DMS 273 (cell line): ENCODE measurements at regions not wholly inside any gene's neighbourhood (a gene's known extent, or its start where the extent isn't known, plus 50 kb on each side); places are given as distances from the start of the nearest gene placed in this dataset.

Experiments used
- DNase-seq: peaks from one replicate; lab custom pipeline; 2025; ENCODE audit not compliant: unreplicated experiment; lab: John Stamatoyannopoulos, UW

DNA sequence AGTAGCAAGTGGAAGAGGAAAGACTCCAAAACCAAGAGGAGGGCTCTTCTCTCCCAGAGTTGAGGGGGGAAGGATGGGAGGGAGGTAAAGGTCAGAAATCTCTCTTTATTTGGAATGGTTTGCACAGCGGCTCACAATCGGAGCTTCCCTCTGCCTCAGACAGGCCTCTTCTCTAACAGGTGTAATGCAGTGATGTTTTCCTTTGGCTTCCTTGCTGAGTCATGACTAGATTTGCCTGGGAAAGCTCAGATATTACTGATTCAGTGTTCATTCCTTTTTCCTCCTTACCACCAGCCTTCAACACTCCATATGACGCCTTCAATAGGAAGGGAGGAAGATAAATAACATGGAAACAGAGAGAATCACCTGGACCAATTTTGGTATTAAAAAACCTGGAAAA is 136.6 kb downstream of the RNF152 start:
- DNase-seq = no peak

DNA sequence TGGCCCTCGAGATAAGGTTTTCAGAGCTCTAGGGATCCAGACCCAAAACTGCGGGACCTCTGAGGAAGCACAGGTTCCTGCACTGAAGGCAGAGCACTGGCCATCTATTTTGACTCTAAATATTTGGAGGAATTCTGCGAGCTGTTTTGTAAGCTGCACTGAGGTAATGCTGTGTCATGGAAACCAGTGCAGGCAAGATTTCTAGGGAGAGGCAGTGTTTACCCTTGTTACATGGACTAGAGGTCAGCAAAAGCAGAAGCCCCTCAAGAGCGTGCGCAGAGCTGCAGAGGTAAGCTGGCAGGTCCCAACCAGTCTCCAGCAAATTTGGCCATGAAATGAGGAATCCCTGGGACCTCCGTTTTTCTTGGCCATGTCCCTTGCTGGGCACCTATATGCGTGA is 137.3 kb downstream of the RNF152 start:
- DNase-seq = no peak

DNA sequence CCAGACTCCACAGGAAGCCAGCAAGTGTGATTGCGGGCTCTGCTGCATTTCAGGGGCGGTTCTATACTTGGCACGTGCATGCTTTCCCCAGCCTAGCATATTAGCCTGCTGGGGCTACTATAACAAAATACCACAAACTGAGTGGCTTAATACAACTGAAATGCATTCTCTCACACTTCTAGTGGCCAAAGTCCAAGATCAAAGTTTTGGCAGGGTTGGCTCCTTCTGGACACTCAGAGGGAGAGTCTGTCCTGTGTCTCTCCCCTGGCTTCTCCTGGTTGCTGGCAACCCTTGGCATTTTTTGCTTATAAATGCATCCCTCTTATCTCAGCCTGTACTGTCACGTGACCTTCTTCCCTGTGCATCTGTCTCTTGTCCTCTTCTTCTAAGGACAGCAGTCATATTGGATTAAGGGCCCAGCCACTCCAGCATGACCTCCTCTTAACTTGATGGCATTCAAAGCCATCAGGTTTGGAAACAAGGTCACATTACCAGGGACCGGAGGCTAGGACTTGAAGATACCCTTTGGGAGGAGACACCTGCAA is 138.7 kb downstream of the RNF152 start:
- DNase-seq = no peak

DNA sequence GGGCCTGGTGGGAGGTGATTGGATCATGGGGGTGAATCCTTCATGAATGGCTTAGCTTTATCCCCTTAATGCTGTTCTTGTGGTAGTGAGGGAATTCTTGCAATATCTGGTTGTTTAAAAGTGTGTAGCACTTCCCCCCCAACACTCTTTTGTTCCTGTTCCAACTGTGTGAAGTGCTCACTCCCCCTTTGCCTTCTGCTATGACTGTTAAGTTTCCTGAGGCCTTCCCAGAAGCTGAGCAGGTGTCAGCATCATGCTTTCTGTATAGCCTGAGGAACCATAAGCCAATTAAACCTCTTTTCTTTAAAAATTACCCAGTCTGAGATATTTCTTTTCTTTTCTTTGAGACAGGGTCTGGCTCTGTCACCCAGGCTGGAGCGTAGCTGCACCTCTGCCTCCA is 139.4 kb downstream of the RNF152 start:
- no peak for DNase-seq

DNA sequence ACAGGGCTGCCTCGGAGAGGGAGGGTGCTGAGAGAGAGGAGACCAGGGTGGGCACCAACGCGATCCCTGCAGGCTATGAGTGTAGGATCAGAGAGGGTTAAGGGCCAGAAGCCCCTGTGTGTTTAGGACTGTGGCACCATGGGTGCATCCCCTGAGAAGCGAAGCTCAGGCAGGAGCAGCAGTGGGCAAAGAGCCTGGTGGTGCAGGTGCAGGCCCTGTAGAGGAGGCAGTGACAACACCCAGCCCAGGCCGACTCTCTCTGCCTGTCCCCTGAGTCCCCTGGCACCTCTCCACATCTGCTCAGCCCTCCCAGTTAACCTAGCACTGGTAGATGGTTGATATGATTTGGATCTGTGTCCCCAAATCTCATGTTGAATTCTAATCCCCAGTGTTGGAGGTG is 139.8 kb downstream of the RNF152 start:
- DNase-seq = no peak

DNA sequence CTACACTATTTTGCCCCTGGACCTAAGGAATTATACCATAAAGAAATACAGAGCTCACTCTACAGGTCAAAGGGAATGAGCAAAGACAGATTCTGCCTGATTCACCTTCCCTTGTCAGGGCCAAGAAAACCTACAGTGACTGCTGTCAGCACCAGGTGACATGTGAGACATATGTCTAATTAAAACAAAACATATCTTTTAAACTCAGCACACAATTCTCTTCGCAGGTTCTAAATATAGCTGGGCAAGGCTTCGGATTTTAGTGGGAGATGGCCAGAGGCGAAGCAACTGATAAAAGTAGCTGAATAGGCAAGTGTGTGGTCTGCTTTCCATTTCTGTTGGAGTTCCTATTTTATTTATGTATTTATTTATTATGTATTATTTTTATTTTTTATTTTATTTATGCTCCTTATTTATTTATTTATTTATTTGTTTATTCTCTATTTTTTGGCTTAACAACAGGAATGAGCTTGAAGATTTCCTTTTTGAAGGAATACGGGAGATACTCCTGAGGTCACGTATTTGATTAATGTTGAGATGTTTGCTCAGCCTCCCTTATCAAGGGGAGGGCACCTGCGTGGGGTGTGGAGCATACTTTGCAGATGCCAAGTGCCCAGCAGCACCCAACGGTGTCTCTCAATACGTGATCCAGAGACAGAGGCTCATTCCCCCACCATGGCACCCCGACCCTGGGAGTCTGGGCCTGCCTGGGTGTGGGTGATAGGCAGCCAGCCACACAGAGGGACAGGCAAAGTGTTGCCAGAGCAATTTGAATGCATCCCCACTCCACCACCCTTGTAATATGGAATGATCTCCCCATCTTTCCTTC is 141.8 kb downstream of the RNF152 start:
- DNase-seq = no peak

DNA sequence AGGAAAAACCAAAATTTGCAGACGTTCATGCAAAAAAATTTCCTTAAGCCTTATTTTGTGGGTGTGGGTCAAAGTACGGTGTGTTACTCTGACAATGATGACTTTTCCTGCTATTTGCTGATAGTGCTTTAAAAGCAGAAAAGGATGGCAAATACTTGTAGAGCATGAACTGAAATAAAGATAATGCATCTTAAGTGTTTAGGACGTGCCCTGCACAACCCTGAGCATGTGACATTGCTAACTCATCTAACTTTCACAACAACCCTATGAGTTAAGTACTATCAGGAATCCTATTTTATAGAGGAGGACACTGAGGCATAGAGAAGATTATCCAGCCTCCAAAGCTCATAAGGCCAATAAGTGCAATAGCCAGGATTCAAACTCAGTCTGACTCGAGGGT is 143.3 kb downstream of the RNF152 start:
- DNase-seq = no peak

DNA sequence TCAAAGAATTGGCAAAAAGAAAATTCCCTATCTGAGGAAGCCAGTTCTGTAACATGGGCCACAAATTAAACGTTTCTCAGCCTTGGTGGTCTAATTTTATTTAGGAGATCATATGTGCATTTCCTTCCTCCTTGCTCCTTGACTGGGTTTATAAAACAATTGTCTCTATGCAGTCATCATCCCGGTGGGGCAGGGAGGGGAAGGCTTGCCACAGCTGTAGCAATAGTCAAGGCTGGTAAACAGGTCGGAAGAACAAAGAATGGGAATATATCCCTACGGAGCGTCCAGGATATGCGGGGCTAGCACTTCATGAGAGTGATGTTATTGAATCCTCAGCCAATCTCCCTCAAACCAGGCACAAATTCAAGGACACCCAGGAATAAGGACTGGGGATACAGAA is 143.8 kb downstream of the RNF152 start:
- no peak for DNase-seq

DNA sequence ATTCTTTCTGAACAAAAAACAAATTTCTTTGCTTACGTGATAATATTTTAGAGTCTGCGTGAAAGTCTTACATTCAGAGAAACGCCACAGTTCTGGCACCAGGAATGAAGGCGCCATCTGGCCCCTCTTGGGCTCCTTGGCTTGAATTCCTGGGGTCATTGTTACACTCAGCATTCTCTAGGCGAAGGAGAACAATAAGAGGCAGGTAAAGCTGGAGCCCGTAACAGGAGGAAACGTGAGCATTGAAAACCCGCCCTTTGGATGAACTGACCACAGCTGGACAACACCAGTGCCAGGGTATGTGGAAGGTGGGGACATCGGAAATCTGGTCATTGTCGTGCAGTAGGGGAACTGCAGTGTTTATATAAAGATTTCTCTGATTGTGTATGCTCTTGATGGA is 144.8 kb downstream of the RNF152 start:
- no peak for DNase-seq

DNA sequence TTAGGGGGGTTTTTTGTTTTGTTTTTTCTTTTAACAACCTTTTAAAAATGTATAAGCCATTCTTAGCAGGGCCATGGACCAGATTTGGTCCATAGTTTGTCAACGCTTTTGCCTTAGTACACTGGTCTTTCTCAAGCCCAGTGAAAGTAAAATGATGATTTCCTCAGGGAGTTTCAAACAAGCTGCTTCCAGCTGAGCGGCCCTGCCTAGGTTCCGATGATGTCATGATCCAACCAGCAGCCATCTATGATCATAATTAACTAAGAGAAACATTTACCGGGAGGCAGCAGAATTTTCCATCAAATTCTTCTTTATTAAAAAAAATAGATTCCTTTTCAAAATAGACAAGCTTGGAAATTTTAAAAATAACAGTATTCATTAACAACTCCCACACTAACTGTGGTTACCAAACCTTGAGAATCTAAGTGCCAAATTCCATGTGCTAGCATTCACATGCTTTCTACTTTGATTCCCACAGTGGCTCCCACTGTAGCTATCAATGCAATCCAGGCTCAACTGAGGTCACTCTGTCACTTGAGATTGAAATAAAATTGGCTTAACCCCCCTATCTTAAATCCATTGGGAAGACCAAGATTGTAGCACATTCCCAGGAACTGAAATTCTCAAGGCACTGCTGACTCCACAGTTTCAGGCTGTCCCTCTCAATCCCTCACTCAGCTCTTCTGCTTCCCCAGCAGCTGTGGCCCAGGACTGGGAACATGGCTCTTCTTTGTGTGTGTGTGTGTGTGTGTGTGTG is 148.9 kb downstream of the RNF152 start:
- DNase-seq = no peak

DNA sequence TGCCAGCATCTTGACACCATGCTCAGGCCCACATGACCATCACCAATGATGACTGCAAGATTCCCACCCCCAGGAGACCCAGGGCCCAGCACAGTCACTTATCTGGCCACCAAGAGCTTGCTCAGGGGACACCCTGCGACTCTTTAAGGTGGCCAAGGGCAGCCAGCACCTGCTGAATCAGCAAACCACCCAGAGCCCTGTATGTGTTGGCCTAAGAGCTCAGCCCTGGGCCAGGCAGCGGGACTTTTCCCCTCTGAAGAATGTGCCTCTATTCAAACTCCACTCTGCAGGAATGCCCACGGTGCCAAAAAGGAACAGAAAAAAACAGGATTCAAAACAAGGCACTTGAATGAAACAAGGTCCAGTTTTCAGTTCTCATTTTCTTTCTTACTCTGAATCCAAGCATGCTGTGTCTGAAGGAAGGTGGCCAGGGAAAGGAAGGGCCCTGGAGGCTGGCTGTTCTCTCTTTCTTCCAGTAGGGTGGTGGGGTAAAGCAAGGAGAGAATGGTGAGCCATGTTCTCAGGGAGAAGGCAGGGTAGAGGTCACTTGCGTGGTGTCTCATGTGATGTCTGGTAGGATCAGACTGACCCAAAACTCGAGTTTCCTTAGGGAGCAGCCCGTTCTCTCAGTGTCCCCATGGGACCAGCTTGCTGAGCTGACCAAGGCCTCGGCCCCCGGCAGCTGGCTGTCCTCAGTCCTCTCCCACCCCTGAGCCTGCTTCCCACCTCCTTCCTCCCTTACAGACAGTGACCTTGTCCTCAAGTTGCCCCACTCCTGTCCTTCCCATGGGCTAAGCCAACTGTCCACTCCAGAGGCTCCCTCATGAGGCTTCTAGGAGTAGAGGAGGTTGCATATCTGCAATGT is 150.0 kb downstream of the RNF152 start:
- no peak for DNase-seq

DNA sequence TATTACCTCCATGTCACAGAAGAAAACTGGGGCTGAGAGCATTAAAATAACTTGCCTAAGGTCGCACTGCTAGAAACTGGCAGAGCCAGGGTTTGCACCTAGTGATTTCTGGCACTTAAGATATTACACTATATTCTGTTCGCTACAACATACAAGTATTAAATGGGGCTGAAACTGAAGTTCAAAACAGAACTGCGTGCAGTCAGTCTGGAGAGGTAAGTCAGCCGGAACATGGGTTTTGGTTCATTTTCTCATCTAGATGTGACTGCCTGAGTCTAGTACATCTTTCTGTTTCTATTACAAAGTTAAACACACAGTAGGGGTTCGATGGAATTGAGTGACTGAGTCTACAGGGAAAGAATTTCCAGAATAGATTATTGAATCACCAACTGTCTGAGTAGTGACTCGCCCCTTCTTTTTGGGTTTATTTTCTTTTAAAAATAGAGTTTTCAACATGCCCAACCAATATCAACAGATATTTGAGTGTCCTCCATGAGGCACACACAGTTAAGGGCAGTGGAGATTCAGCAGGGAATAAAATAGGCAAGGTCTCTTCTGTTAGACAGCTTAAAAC is 150.8 kb downstream of the RNF152 start:
- no peak for DNase-seq

DNA sequence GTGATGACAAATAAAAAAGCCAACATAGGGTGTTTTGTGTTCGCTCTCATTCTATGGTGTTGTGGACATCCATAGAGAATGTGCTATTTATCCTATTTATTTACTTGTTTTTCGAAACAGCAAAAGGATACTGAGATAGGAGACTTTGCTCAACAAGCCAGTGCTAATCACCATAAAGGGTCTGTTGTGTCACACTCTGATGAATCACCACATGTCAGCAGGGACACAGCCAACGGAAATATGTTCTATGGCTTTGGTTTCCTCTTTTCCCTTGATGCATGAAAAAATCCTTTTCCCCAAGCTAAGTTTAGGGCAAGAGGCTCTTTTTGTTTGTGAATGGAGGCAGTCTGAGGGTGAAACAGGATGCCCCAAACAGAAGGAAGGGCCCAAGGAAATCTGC is 154.3 kb downstream of the RNF152 start:
- peak; percentile 37 for DNase-seq

DNA sequence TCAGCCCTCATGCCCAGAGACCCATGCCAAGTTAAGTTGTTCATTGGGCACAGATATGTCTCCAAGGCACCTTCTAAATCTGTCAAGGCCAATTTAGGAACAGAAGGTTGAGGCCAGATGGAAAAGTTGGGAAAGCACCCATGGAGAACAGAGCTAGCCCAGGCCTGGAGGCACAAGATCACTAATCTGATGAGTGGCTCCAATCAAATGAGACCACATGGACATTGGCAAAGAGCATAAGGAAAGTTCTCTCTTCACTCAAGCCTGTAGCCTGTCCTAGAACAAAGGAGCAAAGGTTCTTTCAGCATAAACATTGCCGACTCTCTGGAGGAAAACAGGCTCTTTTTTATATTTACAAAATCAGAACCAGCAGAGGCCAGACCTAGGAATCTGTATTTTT is 154.8 kb downstream of the RNF152 start:
- DNase-seq = peak; percentile 88

DNA sequence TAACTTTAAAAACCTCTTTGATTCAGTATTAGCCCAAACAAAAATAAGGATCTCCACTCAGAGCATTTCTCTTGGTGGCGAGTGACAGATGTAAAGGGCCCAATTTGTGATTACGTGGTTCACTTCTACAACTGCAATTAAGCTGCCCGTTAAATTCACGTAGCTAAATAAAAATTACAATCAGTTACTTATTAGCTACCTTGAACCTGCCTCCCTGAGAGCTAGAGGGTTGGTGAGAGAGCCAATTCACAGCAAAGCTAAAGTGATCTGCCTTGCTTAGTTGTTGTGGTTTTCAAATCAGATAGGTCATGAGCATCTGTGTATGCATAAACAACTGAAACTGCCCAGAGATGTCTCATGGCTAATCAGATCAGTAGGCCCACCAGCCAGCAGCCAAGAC is 156.7 kb downstream of the RNF152 start:
- peak; percentile 39 for DNase-seq

DNA sequence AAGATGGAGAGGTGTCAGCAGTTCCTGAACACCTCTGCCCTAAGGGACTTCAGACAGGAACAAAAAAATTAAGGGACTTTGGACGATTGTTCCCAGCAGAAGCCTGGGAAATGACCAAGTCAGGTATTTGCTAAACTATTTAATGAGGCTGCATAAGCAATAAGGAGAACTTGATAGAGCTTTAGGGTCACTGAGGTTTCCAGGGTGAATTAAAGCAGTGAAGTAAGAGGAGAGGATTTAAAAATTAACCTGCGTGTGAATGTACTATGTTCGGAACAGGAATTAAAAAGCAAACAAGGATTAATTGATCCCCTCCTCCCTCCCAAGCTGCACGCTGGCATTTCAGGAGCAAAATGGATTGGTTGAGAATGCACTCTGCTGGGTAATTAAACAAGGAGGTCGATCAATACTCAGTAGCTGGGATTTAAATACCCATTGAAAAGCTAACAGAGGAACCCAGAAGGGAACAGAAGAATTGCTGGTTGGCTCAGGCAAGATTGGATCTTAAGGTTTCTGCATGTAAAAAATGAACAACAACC is 157.2 kb downstream of the RNF152 start:
- DNase-seq = no peak

DNA sequence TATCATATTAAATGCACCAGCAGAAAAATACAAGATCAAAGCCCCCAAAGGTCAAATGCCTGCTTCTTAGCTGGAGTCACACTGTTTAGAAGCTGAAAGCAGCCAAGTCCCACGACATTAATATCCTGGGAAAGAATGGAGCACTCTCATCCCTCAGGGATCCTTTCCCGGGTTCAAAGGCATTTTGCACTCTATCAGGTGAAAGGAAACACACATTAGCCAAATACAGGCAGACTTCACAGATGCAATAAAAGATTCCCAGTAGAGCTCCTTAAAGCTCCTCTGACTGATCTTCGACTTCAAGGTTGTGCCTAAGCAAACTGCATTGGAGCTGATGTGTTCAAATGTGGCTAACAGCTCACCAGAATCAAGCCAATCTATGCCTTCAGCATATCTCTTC is 158.4 kb downstream of the RNF152 start:
- DNase-seq = no peak

DNA sequence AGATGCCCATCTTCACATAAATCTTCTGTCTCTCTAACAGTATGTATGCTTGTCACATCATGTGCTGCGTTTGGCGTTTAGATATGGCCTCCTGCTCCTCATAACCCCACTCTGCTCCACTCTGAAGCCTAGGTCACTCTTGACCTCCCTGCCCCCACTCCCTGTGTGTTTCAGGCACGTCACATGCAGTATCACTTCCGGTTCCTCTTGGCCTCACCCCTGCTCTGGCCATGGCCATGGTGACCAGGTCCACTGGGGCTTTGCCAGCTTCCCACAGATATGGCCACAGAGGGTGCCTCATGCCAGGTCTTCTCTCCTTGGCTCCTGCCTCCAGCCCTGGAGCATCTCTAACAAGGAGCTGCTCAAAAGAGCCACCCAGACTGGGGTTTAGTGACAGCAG is 160.0 kb downstream of the RNF152 start:
- DNase-seq = peak; percentile 24

DNA sequence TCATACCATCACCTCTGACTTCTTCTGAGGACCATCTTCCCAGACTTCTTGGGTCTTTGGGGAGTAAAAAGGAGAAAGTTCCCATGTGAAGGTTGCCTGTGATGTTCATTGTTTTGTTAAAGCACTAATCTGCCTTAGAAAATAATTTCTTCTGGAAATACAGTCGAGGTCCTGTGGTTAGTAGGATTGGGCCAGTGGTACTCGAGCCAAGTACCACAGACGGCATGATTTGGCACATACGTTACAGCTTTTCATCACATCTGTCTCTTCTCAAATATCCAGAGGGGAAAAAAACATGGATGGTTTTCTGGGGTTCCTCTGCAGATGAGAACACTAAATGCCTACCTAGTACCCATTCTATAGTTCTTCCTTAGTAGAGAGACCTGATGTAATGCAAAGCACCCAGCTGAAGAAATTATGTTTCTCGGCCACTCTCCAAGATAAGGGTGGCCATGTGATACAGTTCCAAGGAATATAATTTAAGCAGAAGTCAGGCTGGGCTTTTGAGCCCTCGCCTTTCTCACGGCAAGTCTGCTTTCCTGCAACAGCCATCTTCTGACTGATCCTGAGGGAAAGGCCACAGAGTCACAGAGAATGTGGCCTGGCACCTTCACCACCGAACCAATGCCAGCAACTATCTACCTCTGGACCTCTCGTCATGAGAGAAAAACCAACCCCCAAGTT is 161.0 kb downstream of the RNF152 start:
- peak; percentile 86 for DNase-seq

DNA sequence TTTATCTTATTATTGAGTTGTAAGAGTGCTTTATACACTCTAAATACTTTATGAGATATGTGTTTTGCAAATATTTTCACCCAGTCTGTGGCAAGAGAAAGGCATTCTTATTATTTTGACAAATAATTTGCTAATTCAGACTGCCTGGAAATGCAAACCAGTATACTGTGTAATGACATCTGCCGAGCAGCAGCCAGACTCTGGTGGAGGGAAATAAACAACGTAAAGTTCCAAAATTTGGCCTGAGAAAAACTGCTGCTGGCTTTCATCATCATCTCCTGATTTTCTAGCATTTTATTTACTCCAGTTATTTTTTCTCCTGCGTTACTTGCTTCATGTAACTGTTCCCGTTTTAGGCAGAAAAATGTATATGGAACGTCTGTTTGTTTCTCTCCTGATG is 161.6 kb downstream of the RNF152 start:
- peak; percentile 58 for DNase-seq
